CD4-positive, alpha-beta T cell (primary cell): ENCODE measurements at regions not wholly inside any gene's neighbourhood (a gene's known extent, or its start where the extent isn't known, plus 50 kb on each side); places are given as distances from the start of the nearest gene placed in this dataset.

Source experiments
- ATAC-seq: fragments of 200-7000 bp; cut with Tn5 transposase; one replicate; pipeline ENCODE4 v1.10.0; 2022; ENCODE audit warnings: mild to moderate bottlenecking; ENCODE audit not compliant: poor library complexity
- CTCF ChIA-PET: fragments of 350-600 bp; sonication (Branson Sonifier 250); formaldehyde crosslinking; loops from one replicate; lab custom pipeline; 2021; ENCODE audit warnings: antibody characterized with exemption, inconsistent platforms; lab: Charles Lee
- POLR2A ChIA-PET: fragments of 350-600 bp; sonication (Branson Sonifier 250); formaldehyde crosslinking; loops from one replicate; lab custom pipeline; 2021; ENCODE audit warnings: antibody characterized with exemption, inconsistent platforms; lab: Charles Lee
- DNase-seq, 14 experiments: peaks; one replicate each; pipeline ENCODE4 v3.0.0-alpha.2; 2013 to 2020; ENCODE audit warnings: mixed read lengths in 2 of 14
- H3K27ac ChIP-seq, 2 donors: one replicate each; pipeline versions ENCODE4 v1.5.1 to v1.7.0; 2013; ENCODE audit warnings: low read length in 2 of 2, low read depth in 1 of 2, mild to moderate bottlenecking in 1 of 2
- H3K27me3 ChIP-seq, 2 experiments: 1 replicate in 1 of 2; 2 replicates in 1 of 2; pipeline versions ENCODE4 v1.6.1 to v1.7.0; 2013; ENCODE audit warnings: low read length in 2 of 2, control low read depth in 1 of 2, mild to moderate bottlenecking in 1 of 2, moderate library complexity in 1 of 2; ENCODE audit not compliant: insufficient read depth in 2 of 2, control insufficient read depth in 1 of 2
- H3K36me3 ChIP-seq: one replicate; pipeline ENCODE4 v1.6.1; 2013; ENCODE audit warnings: low read length, control low read depth; ENCODE audit not compliant: insufficient read depth
- H3K4me1 ChIP-seq: one replicate; pipeline ENCODE4 v1.6.1; 2013; ENCODE audit warnings: low read length, control low read depth; ENCODE audit not compliant: insufficient read depth
- H3K4me3 ChIP-seq: one replicate; pipeline ENCODE4 v1.5.1; 2013; ENCODE audit warnings: mild to moderate bottlenecking, low read length, moderate library complexity
- H3K9me3 ChIP-seq, 2 experiments: 1 replicate in 1 of 2; 2 replicates in 1 of 2; pipeline versions ENCODE4 v1.6.1 to v1.7.0; 2013; ENCODE audit warnings: low read length in 2 of 2, mild to moderate bottlenecking in 2 of 2, control low read depth in 1 of 2, moderate library complexity in 1 of 2; ENCODE audit not compliant: control insufficient read depth in 1 of 2, insufficient read depth in 1 of 2
- H3K27ac Mint-ChIP-seq: one replicate; pipeline ENCODE4 v1.8.0; 2020; ENCODE audit warnings: mixed read lengths
- H3K27me3 Mint-ChIP-seq: one replicate; pipeline ENCODE4 v1.8.0; 2021; ENCODE audit warnings: mixed read lengths
- H3K36me3 Mint-ChIP-seq: one replicate; pipeline ENCODE4 v1.8.0; 2021; ENCODE audit warnings: low read depth, mixed read lengths
- H3K4me1 Mint-ChIP-seq: one replicate; pipeline ENCODE4 v1.8.0; 2021; ENCODE audit warnings: low read depth, mixed read lengths
- H3K4me3 Mint-ChIP-seq: one replicate; pipeline ENCODE4 v1.8.0; 2020; ENCODE audit warnings: mild to moderate bottlenecking, mixed read lengths
- H3K9me3 Mint-ChIP-seq: one replicate; pipeline ENCODE4 v1.8.0; 2020; ENCODE audit warnings: mixed read lengths
- intact Hi-C, 2 experiments: fragments of 100-400 bp; cut with DNase I in 1 of 2; cut with micrococcal nuclease in 1 of 2; formaldehyde crosslinking; loops; one replicate each; pipeline versions ENCODE4 v1.15.1 to v1.9.0; 2023 to 2025; cut with DNase I, micrococcal nuclease
- TF ChIP-seq, protein P1 (sequence below): fragments of 200-600 bp; IDR thresholded peaks from one replicate; pipeline ENCODE4 v1.8.0; 2022; ENCODE audit warnings: antibody characterized with exemption, mild to moderate bottlenecking

DNA sequence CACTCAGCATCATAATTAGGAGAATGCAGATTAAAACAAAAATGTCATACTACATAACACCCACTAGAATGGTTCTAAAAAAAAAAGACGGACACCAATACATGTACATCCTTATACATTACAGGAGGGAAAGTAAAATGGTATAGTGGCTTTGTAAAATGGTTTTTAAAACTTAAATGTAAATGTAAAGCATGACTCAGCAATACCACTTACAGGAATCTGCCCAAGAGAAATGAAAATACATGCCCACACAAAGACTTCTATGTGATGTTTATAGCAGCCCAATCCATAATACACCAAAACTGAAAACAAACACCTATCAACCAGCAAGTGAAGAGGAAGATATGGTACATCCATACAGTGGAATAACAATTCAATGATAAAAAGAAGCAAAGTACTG is 939.1 kb upstream of the ACO1 start:
- Mint-ChIP-seq H3K9me3 (no peaks in the 10 kb centered on the region), H3K27ac (no peak overlapping the region), H3K36me3 (no peaks in the 10 kb centered on the region), H3K4me1 (peaks cover 8% of the 10 kb centered on the region), H3K27me3 (no peaks in the 10 kb centered on the region), H3K4me3 (no peak overlapping the region)
- Histone ChIP-seq H3K4me1 (no peaks in the 10 kb centered on the region), H3K27me3 (no peaks in the 10 kb centered on the region), H3K4me3 (no peak overlapping the region), H3K36me3 (no peaks in the 10 kb centered on the region), H3K27ac (no peak overlapping the region), H3K9me3 (no peaks in the 10 kb centered on the region)
- ChIA-PET CTCF (no interaction called here), POLR2A (no interaction called here)
- ATAC-seq (no peak), DNase-seq (no peak)
- intact Hi-C loops: no loop called here
- TF ChIP-seq, protein P1, sequence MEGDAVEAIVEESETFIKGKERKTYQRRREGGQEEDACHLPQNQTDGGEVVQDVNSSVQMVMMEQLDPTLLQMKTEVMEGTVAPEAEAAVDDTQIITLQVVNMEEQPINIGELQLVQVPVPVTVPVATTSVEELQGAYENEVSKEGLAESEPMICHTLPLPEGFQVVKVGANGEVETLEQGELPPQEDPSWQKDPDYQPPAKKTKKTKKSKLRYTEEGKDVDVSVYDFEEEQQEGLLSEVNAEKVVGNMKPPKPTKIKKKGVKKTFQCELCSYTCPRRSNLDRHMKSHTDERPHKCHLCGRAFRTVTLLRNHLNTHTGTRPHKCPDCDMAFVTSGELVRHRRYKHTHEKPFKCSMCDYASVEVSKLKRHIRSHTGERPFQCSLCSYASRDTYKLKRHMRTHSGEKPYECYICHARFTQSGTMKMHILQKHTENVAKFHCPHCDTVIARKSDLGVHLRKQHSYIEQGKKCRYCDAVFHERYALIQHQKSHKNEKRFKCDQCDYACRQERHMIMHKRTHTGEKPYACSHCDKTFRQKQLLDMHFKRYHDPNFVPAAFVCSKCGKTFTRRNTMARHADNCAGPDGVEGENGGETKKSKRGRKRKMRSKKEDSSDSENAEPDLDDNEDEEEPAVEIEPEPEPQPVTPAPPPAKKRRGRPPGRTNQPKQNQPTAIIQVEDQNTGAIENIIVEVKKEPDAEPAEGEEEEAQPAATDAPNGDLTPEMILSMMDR: no peak

DNA sequence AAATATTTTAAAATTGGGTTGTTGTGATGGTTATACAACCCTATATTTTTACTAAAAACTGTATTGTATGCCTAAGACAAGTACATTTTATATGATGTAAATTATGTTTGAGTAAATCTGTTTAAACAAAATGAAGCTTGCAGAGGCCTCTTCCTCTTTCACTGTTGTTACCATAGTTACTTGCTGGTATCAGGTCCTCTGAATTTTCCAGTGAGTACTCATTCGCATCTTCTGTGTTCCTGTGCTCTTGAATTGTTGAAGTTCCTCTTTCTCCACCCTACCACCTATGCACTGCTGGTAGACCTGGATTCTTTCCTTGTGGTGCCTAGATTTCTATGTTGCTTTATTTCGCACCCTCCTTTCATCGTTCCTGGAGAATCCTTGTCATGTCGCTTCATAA is 938.5 kb upstream of the ACO1 start:
- ChIA-PET POLR2A (no interaction called here), CTCF (no interaction called here)
- no peaks in the 10 kb centered on the region for H3K9me3 Mint-ChIP-seq
- no peaks in the 10 kb centered on the region for H3K27me3 Mint-ChIP-seq
- ATAC-seq: no peak
- Histone ChIP-seq H3K27ac (no peak overlapping the region), H3K27me3 (no peaks in the 10 kb centered on the region), H3K9me3 (no peaks in the 10 kb centered on the region), H3K4me3 (no peak overlapping the region), H3K4me1 (no peaks in the 10 kb centered on the region), H3K36me3 (no peaks in the 10 kb centered on the region)
- TF ChIP-seq, protein P1: no peak
- no peak overlapping the region for H3K27ac Mint-ChIP-seq
- H3K4me1 Mint-ChIP-seq: peaks cover 8% of the 10 kb centered on the region
- no peak for DNase-seq
- no peaks in the 10 kb centered on the region for H3K36me3 Mint-ChIP-seq
- H3K4me3 Mint-ChIP-seq: no peak overlapping the region
- intact Hi-C loops: no loop called here

DNA sequence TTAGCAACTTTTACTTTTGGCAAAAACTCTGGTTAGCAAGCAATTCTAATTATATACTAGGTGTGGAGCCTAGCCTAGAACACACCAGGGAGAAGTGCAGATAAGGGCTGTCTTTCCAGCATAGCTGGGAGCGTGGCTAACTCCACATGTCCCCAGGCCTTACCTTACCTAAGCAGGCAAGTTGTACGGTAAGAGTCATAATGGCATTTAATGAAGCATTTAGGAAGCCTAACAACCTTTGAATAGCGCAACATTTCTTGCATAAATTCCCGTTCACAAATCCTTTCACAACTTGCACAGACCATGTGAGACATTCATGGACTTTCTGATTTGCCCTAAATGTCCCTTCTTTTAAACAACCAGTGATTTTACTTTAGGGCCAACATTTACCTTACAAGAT is 917.4 kb upstream of the ACO1 start:
- intact Hi-C loops: no loop called here
- TF ChIP-seq, protein P1: no peak

More for the DNA sequence above, 917.4 kb upstream of the ACO1 start:
- Histone ChIP-seq H3K36me3 (no peaks in the 10 kb centered on the region), H3K4me1 (peaks cover 4% of the 10 kb centered on the region), H3K9me3 (no peaks in the 10 kb centered on the region), H3K4me3 (no peak overlapping the region), H3K27ac (no peak overlapping the region), H3K27me3 (no peaks in the 10 kb centered on the region)
- H3K4me1 Mint-ChIP-seq: peaks cover 12% of the 10 kb centered on the region
- no peak overlapping the region for H3K27ac Mint-ChIP-seq
- peaks cover 4% of the 10 kb centered on the region for H3K36me3 Mint-ChIP-seq
- H3K27me3 Mint-ChIP-seq: no peaks in the 10 kb centered on the region
- ATAC-seq (no peak), DNase-seq (no peak)
- ChIA-PET CTCF (no interaction called here), POLR2A (interaction anchor here (0.5 kb wide), 1 partner anchor 120 kb away, joined by 4 read pairs; no protein-coding TSS in a partner anchor)
- H3K4me3 Mint-ChIP-seq: no peak overlapping the region
- peaks cover 2% of the 10 kb centered on the region for H3K9me3 Mint-ChIP-seq
